SU-DHL-6 (cell line): ENCODE measurements at regions not wholly inside any gene's neighbourhood (a gene's known extent, or its start where the extent isn't known, plus 50 kb on each side); places are given as distances from the start of the nearest gene placed in this dataset.

Experiments
- H2AFZ ChIP-seq: fragments of 200-600 bp; sonication (generic); 2 replicates; pipeline ENCODE4 v1.6.1; 2014; ENCODE audit warnings: low read depth, mild to moderate bottlenecking, moderate library complexity, mixed read lengths, antibody characterized with exemption, low read length; ENCODE audit not compliant: severe bottlenecking
- H3F3A ChIP-seq: fragments of 200-600 bp; shearing (Covaris generic); 2 replicates; pipeline ENCODE4 v1.6.0; 2016; ENCODE audit warnings: antibody characterized with exemption, mild to moderate bottlenecking; ENCODE audit not compliant: insufficient read depth
- H3K27ac ChIP-seq: fragments of 200-600 bp; sonication (generic); 2 replicates; pipeline ENCODE4 v1.5.1; 2016; ENCODE audit warnings: low read depth, mild to moderate bottlenecking, low read length, moderate library complexity, mixed read lengths
- H3K27me3 ChIP-seq: fragments of 200-600 bp; sonication (generic), shearing (Covaris generic); 2 replicates; pipeline ENCODE4 v1.6.0; 2014; ENCODE audit warnings: mild to moderate bottlenecking, low read length
- H3K36me3 ChIP-seq: fragments of 200-600 bp; sonication (generic); 2 replicates; pipeline ENCODE4 v1.6.1; 2014; ENCODE audit warnings: mild to moderate bottlenecking, low read length, mixed read lengths
- H3K4me2 ChIP-seq: fragments of 300-600, 200-600 bp; shearing (Covaris generic), sonication (generic); 2 replicates; pipeline ENCODE4 v1.6.0; 2014; ENCODE audit warnings: low read length, low read depth, mild to moderate bottlenecking; ENCODE audit not compliant: poor library complexity, severe bottlenecking
- H3K4me3 ChIP-seq: fragments of 200-600 bp; sonication (generic); 2 replicates; pipeline ENCODE4 v1.5.1; 2014; ENCODE audit warnings: antibody characterized with exemption, low read length, mild to moderate bottlenecking, mixed read lengths; ENCODE audit not compliant: insufficient read depth, poor library complexity, severe bottlenecking
- H3K79me2 ChIP-seq: fragments of 200-600 bp; sonication (generic); 2 replicates; pipeline ENCODE4 v1.6.1; 2014; ENCODE audit warnings: mild to moderate bottlenecking, low read length, moderate library complexity; ENCODE audit not compliant: insufficient read depth
- H3K9ac ChIP-seq: fragments of 200-600 bp; sonication (generic); 2 replicates; pipeline ENCODE4 v1.7.0; 2014; ENCODE audit warnings: mild to moderate bottlenecking, low read length
- H3K9me2 ChIP-seq: fragments of 200-600 bp; sonication (generic); replicated peaks from 2 replicates; pipeline ENCODE4 v1.6.1; 2014; ENCODE audit warnings: low read length; ENCODE audit not compliant: insufficient read depth
- H3K9me3 ChIP-seq: fragments of 200-600 bp; sonication (generic); 2 replicates; pipeline ENCODE4 v1.6.1; 2014; ENCODE audit warnings: low read length, mixed read lengths; ENCODE audit not compliant: insufficient read depth
- H4K20me1 ChIP-seq: fragments of 200-600 bp; sonication (generic); 2 replicates; pipeline ENCODE4 v1.6.1; 2014; ENCODE audit warnings: low read depth, mild to moderate bottlenecking, antibody characterized with exemption, low read length, moderate library complexity, mixed read lengths
- CTCF ChIP-seq: fragments of 200-600 bp; sonication (generic); IDR thresholded peaks from one replicate; pipeline ENCODE4 v1.5.1; 2017; ENCODE audit warnings: antibody characterized with exemption, mild to moderate bottlenecking, low read length, moderate library complexity; ENCODE audit not compliant: insufficient read depth, poor library complexity, severe bottlenecking
- EZH2phosphoT487 ChIP-seq: fragments of 200-600 bp; sonication (generic), shearing (Covaris generic); conservative IDR thresholded peaks from 2 replicates; pipeline ENCODE4 v1.6.1; 2018; ENCODE audit warnings: mild to moderate bottlenecking, antibody characterized with exemption, low read length, moderate library complexity, mixed read lengths

- H3K79me2 ChIP-seq: no peaks in the 10 kb centered on the region
- H3K4me3 ChIP-seq: no peak overlapping the region
- H3K36me3 ChIP-seq: no peaks in the 10 kb centered on the region
- H3K4me2 ChIP-seq: no peak overlapping the region
- H3F3A ChIP-seq: no peaks in the 10 kb centered on the region
- no peaks in the 10 kb centered on the region for H3K27me3 ChIP-seq
- H4K20me1 ChIP-seq: no peaks in the 10 kb centered on the region
- TF ChIP-seq CTCF (no peak), EZH2phosphoT487 (no peak)
- no peak overlapping the region for H3K27ac ChIP-seq
- H3K9ac ChIP-seq: no peak overlapping the region
- no peak overlapping the region for H2AFZ ChIP-seq
- no peaks in the 10 kb centered on the region for H3K9me3 ChIP-seq
- no peaks in the 10 kb centered on the region for H3K9me2 ChIP-seq
These were observed 102.9 kb upstream of the RAD23B start for GRCh38 chr9:107180206-107180605.

GRCh38 chr9:107183176-107183575 is 99.9 kb upstream of the RAD23B start:
- H4K20me1 ChIP-seq: no peaks in the 10 kb centered on the region
- H3K4me2 ChIP-seq: no peak overlapping the region
- no peak overlapping the region for H3K27ac ChIP-seq
- H3K9ac ChIP-seq: no peak overlapping the region
- no peak overlapping the region for H2AFZ ChIP-seq
- H3K9me2 ChIP-seq: no peaks in the 10 kb centered on the region
- H3K79me2 ChIP-seq: no peaks in the 10 kb centered on the region
- H3K4me3 ChIP-seq: no peak overlapping the region
- H3K36me3 ChIP-seq: no peaks in the 10 kb centered on the region
- H3K27me3 ChIP-seq: no peaks in the 10 kb centered on the region
- TF ChIP-seq EZH2phosphoT487 (no peak), CTCF (no peak)
- H3F3A ChIP-seq: no peaks in the 10 kb centered on the region
- no peaks in the 10 kb centered on the region for H3K9me3 ChIP-seq

GRCh38 chr9:107188376-107188775 is 94.7 kb upstream of the RAD23B start:
- Histone ChIP-seq H3K27me3 (no peaks in the 10 kb centered on the region), H3F3A (no peaks in the 10 kb centered on the region), H3K9me2 (no peaks in the 10 kb centered on the region), H2AFZ (no peak overlapping the region), H3K79me2 (no peaks in the 10 kb centered on the region), H3K36me3 (no peaks in the 10 kb centered on the region), H3K9me3 (no peaks in the 10 kb centered on the region), H3K9ac (no peak overlapping the region), H3K4me2 (no peak overlapping the region), H4K20me1 (no peaks in the 10 kb centered on the region), H3K4me3 (no peak overlapping the region), H3K27ac (no peak overlapping the region)
- no peak for TF ChIP-seq CTCF
- TF ChIP-seq EZH2phosphoT487: no peak
